ENCODE measurements at regions not wholly inside any gene's neighbourhood (a gene's known extent, or its start where the extent isn't known, plus 50 kb on each side); places are given as distances from the start of the nearest gene placed in this dataset.

- no peak for DNase-seq (ENCODE audit: extremely low read depth in 1 of 2, low read depth in 1 of 2)
These were observed 382.5 kb downstream of the MATN1 start for GRCh38 chr1:30340934-30341333.

DNA sequence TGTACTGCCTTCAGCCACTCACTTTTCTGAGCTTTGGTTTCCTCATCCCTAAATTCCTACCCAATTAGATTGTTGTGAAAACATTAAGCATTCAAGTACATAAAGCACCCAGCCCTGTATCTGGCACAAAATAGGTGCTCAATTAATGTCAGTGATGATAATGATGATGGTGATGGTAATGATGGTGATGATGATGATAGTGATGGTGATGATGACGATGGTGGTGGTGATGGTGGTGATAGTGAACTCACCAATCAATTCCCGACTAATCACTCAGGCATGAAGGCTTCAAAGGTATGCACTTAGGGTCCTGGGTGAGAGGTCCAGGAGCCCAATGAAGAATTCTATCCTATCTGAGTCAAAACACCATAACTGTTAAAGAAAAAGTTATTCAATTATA lies 383.5 kb downstream of the MATN1 start:
- no peak for DNase-seq (ENCODE audit: extremely low read depth in 1 of 2, low read depth in 1 of 2)

DNA sequence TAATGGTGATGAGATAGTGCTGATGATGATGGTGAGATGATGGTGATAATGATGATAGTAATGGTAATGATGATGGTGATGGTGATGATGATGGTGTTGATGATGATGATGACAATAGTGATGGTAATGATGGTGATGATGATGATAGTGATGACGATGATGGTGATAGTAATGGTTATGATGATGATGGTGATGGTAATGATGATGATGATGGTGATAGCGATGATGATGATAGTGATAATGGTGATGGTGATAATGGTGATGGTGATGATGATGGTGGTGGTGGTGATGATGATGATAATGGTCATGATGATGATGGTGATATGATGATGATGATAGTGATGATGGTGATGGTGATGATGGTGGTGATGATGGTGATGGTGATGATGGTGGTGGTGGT lies 384.6 kb downstream of the MATN1 start:
- no peak for DNase-seq (ENCODE audit: extremely low read depth in 1 of 2, low read depth in 1 of 2)

GRCh38 chr1:30337324-30337620 lies 386.1 kb downstream of the MATN1 start:
- no peak for DNase-seq (ENCODE audit: extremely low read depth in 1 of 2, low read depth in 1 of 2)

- DNase-seq (ENCODE audit: extremely low read depth in 1 of 2, low read depth in 1 of 2): no peak
These were observed 386.6 kb downstream of the MATN1 start for GRCh38 chr1:30336550-30337323.

DNA sequence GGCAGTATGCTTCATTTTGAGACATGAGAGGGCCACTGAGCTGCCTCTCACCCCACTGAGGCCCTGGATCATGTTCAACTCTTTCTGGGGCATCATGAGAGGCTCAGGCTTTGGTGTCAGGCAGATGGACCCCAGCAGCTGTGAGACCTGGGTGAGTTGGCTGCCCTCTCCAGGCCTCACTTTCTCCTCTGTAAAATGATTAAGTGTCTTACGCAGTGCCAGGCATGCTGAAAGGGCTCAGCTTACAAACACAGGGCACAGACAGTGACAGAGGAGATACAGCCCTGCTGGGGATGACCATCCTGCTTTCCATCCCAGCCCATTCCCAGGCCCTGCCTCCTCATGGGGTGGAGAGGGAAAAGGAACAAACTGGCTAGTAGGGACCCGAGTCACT lies 387.4 kb downstream of the MATN1 start:
- no peak for DNase-seq (ENCODE audit: extremely low read depth in 1 of 2, low read depth in 1 of 2)

- DNase-seq (ENCODE audit: extremely low read depth in 1 of 2, low read depth in 1 of 2): no peak
These were observed 387.9 kb downstream of the MATN1 start for GRCh38 chr1:30335389-30335996.

- no peak for DNase-seq (ENCODE audit: extremely low read depth in 1 of 2, low read depth in 1 of 2)
These were observed 388.6 kb downstream of the MATN1 start for GRCh38 chr1:30334767-30335166.

GRCh38 chr1:30332116-30333094 lies 391.0 kb downstream of the MATN1 start:
- DNase-seq (ENCODE audit: extremely low read depth in 1 of 2, low read depth in 1 of 2): no peak

DNA sequence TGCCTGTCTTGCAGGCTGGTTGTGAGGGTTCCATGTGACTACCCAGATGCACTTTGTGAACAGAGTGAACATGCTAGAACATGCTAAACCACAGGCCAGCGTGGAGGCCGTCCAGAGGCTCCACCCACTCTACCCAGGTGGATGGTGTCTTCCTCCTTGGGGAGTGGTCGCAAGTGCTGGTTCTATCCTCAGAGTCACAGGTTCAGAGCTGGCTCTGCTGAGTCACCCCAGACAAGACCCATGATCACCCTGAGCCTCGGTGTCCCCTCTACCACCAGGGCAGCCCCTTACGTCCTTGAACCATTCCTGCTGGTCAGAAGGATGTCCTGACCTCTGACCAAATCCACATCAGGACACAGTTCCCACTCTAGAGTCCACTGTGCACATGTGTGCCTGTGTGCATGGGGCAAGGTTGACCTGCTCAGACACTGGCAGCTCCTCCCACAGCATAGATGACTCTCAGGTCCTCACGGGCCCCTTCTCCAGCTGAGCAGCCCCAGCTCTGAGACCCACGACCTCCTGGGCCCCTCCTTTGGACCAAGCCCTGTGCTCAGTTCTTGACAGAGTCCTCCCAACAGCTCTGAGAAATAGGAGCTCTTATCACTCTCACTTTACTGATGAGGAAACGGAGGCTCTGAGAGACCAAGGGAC lies 391.8 kb downstream of the MATN1 start:
- DNase-seq (ENCODE audit: extremely low read depth in 1 of 2, low read depth in 1 of 2): no peak

DNA sequence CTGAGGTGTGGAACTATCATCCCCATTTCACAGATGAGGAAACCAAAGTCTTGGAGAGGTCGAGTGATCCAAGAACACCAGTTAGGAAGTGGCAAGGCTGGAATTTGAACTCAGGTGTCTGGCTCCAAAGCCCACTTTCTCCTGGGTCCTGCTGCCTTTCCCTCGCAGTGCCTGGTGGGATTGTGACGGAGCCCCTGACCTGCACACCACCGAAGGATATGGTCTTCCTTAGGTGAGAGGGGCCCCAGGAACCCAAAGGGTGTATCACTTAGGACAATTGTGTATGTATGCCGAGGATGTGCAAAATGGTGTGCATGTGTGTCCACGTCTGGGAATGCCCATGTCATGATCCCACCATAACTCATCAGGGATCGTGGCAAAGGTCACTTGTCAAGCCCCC lies 392.7 kb downstream of the MATN1 start:
- DNase-seq (ENCODE audit: extremely low read depth in 1 of 2, low read depth in 1 of 2): no peak

GRCh38 chr1:30329802-30330557 lies 393.4 kb downstream of the MATN1 start:
- DNase-seq (ENCODE audit: extremely low read depth in 1 of 2, low read depth in 1 of 2): no peak

DNA sequence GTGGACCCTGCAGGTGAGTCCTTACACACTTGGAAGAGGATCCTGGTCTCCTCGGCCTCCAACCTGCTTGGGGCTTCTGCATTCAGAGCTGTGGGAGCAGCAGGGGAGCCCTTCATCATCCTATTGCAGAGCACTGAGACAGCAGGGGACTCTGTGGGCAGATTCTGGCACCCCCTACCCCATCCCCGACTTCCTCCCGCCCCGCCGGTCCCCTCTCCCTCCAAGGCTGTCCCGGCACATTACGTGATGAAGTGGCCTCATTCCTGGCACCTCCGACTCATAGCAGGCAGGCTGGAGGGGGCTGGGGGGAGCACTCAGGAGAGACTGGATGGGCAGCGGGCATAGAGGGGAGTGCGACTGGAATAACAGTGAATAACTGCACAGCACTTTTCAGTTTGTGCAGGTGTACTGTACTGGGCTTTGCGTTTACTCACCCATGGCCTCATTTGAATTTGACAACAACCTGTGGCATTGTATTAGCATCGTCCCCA lies 394.1 kb downstream of the MATN1 start:
- no peak for DNase-seq (ENCODE audit: extremely low read depth in 1 of 2, low read depth in 1 of 2)

DNA sequence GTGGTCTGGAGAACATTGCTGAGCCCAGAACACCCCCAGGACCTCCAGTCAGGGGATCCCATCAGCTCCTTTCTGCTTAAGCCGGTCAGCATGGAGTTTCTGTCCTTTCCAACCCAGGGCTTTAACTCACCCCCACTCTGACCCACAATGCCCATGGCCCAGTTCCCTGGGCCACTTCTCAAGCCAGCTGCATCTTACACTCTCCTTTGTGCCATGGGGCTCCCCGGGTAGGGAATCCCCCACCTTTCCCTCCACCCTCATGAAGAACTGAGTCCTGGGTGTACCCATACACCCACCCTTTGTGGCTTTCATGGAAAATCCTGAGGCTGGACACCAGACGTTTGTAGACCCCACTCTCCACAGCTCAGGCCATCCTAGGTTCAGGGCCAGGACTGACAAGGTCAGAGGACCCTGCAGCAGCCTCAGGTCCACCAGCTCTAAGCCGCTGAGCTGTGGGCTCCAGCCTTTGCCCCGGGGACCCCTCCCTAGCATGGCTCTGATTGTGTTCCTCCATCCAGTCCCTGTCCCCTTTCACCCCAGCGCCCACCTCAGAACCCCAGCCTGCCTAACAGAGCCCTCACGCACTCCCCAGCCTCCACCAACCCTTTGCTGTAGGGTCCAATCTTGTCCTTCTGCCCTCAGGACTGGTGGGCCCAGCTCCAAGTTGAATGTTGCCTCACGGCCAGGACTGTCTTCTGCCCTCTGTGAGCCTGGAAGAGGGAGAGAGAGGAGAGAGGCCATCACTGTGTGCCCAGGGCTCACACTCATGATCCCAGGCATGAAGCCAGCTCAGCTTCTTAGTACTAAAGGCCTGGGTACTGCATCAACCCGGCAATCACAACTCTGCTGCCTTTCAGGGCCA lies 394.8 kb downstream of the MATN1 start:
- DNase-seq (ENCODE audit: extremely low read depth in 1 of 2, low read depth in 1 of 2): no peak

DNA sequence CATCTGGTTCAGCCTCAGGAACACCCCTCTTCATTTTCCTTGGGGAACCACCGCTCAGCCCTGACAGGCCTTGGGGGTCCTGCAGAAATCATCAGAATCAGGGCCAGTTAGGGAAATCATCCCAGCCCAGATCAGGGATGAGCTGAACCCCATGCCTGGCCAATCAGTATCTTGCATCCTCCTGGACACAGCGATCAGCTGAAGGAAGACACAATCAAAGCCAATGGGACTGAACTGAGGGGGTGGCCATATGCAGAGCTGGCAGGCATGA lies 395.4 kb downstream of the MATN1 start:
- no peak for DNase-seq (ENCODE audit: extremely low read depth in 1 of 2, low read depth in 1 of 2)

GRCh38 chr1:30327370-30328099 lies 395.9 kb downstream of the MATN1 start:
- no peak for DNase-seq (ENCODE audit: extremely low read depth in 1 of 2, low read depth in 1 of 2)

GRCh38 chr1:30325999-30326398 lies 397.4 kb downstream of the MATN1 start:
- no peak for DNase-seq (ENCODE audit: extremely low read depth in 1 of 2, low read depth in 1 of 2)

- DNase-seq (ENCODE audit: extremely low read depth in 1 of 2, low read depth in 1 of 2): no peak
These were observed 398.1 kb downstream of the MATN1 start for GRCh38 chr1:30325085-30325935.

Measured in activated CD8-positive, alpha-beta memory T cell treated with anti-CD3 and anti-CD28 coated beads for 1 hour (primary cell).